ENCODE measurements at regions not wholly inside any gene's neighbourhood (a gene's known extent, or its start where the extent isn't known, plus 50 kb on each side); places are given as distances from the start of the nearest gene placed in this dataset.

- Histone ChIP-seq H3K36me3 (replicated peaks in 1 of 2; ENCODE audit: control insufficient read depth in 1 of 2, insufficient read depth in 2 of 2, low read length in 1 of 2) (no peaks in the 10 kb centered on the region), H3K79me2 (ENCODE audit: insufficient read depth) (no peaks in the 10 kb centered on the region), H3F3A (replicated peaks; ENCODE audit: insufficient read depth) (peaks cover 5% of the 10 kb centered on the region), H3K9me2 (no peaks in the 10 kb centered on the region), H2AFZ (ENCODE audit: low read depth) (no peak overlapping the region), H3K4me2 (no peak overlapping the region), H3K9ac (no peak overlapping the region), H3K4me3 (ENCODE audit: low read depth in 2 of 2, low read length in 1 of 2) (no peak overlapping the region), H4K20me1 (ENCODE audit: insufficient read depth) (no peaks in the 10 kb centered on the region), H3K27me3 (ENCODE audit: insufficient read depth) (no peaks in the 10 kb centered on the region), H3K27ac (ENCODE audit: low read depth in 2 of 2, low read length in 1 of 2) (no peak overlapping the region), H3K9me3 (no peaks in the 10 kb centered on the region), H3K4me1 (ENCODE audit: control insufficient read depth in 1 of 2, insufficient read depth in 2 of 2, low read depth in 1 of 2, low read length in 1 of 2) (peaks cover 0 to 11% of the 10 kb centered on the region in 2 experiments; a peak in 3 of 4 replicates)
- POLR2A ChIA-PET, result no interaction called here
- no peak for DNase-seq
- TF ChIP-seq RXRA (IDR thresholded peaks at IDR 0.05; ENCODE audit: borderline replicate concordance, low read depth) (no peak), RAD21 (IDR thresholded peaks at IDR 0.05; ENCODE audit: low read length) (no peak), MEF2A (IDR thresholded peaks at IDR 0.05; ENCODE audit: borderline replicate concordance, low read depth) (no peak), PBX3 (IDR thresholded peaks at IDR 0.05) (no peak), FOXM1 (IDR thresholded peaks at IDR 0.05; ENCODE audit: low read depth) (no peak), IRF3 (IDR thresholded peaks at IDR 0.05; ENCODE audit: low read depth, low read length) (no peak), TAF1 (IDR thresholded peaks at IDR 0.05; ENCODE audit: borderline replicate concordance, low read depth, low read length) (no peak), CHD2 (IDR thresholded peaks at IDR 0.05; ENCODE audit: low read length, partially characterized antibody) (no peak), USF1 (IDR thresholded peaks at IDR 0.05; ENCODE audit: borderline replicate concordance, low read depth) (no peak)
- 75% methylated on average over 2 of the region's 2 CpGs for WGBS (ENCODE audit: low lambda C conversion rate)
- CTCF ChIA-PET, result no interaction called here
These were observed 119.5 kb downstream of the DUSP10 start for GRCh38 chr1:221622389-221622788.

- no peaks in the 10 kb centered on the region for H3K36me3 ChIP-seq (replicated peaks in 1 of 2; ENCODE audit: control insufficient read depth in 1 of 2, insufficient read depth in 2 of 2, low read length in 1 of 2)
- no peak overlapping the region for H3K27ac ChIP-seq (ENCODE audit: low read depth in 2 of 2, low read length in 1 of 2)
- DNase-seq, result no peak
- H4K20me1 ChIP-seq (ENCODE audit: insufficient read depth), result no peaks in the 10 kb centered on the region
- TF ChIP-seq POLR2AphosphoS5 (IDR thresholded peaks at IDR 0.05; ENCODE audit: low read depth, low read length), result no peak
- POLR2A ChIA-PET, result no interaction called here
- no peaks in the 10 kb centered on the region for H3K79me2 ChIP-seq (ENCODE audit: insufficient read depth)
- CTCF ChIA-PET, result no interaction called here
- H3K9me3 ChIP-seq, result no peaks in the 10 kb centered on the region
- peaks cover 5% of the 10 kb centered on the region for H3F3A ChIP-seq (replicated peaks; ENCODE audit: insufficient read depth)
- no peak overlapping the region for H2AFZ ChIP-seq (ENCODE audit: low read depth)
- peaks cover 0 to 11% of the 10 kb centered on the region in 2 experiments; a peak in 3 of 4 replicates for H3K4me1 ChIP-seq (ENCODE audit: control insufficient read depth in 1 of 2, insufficient read depth in 2 of 2, low read depth in 1 of 2, low read length in 1 of 2)
- H3K4me2 ChIP-seq, result no peak overlapping the region
- H3K4me3 ChIP-seq (ENCODE audit: low read depth in 2 of 2, low read length in 1 of 2), result no peak overlapping the region
- H3K9me2 ChIP-seq, result no peaks in the 10 kb centered on the region
- no peak overlapping the region for H3K9ac ChIP-seq
- H3K27me3 ChIP-seq (ENCODE audit: insufficient read depth), result no peaks in the 10 kb centered on the region
These were observed 116.9 kb downstream of the DUSP10 start for GRCh38 chr1:221625026-221625425.

- no peak overlapping the region for H3K4me3 ChIP-seq (ENCODE audit: low read depth in 2 of 2, low read length in 1 of 2)
- no peaks in the 10 kb centered on the region for H3K27me3 ChIP-seq (ENCODE audit: insufficient read depth)
- WGBS (ENCODE audit: low lambda C conversion rate), result 88% methylated on average over 1 of the region's 1 CpG
- no peaks in the 10 kb centered on the region for H3F3A ChIP-seq (replicated peaks; ENCODE audit: insufficient read depth)
- POLR2A ChIA-PET, result no interaction called here
- no peaks in the 10 kb centered on the region for H3K79me2 ChIP-seq (ENCODE audit: insufficient read depth)
- no peaks in the 10 kb centered on the region for H3K36me3 ChIP-seq (replicated peaks in 1 of 2; ENCODE audit: control insufficient read depth in 1 of 2, insufficient read depth in 2 of 2, low read length in 1 of 2)
- H2AFZ ChIP-seq (ENCODE audit: low read depth), result no peak overlapping the region
- no peak overlapping the region for H3K4me2 ChIP-seq
- CTCF ChIA-PET, result no interaction called here
- no peak overlapping the region for H3K9ac ChIP-seq
- no peaks in the 10 kb centered on the region for H4K20me1 ChIP-seq (ENCODE audit: insufficient read depth)
- H3K9me3 ChIP-seq, result no peaks in the 10 kb centered on the region
- H3K9me2 ChIP-seq, result no peaks in the 10 kb centered on the region
- H3K4me1 ChIP-seq (ENCODE audit: control insufficient read depth in 1 of 2, insufficient read depth in 2 of 2, low read depth in 1 of 2, low read length in 1 of 2), result peaks cover 0 to 3% of the 10 kb centered on the region in 2 experiments; a peak in 3 of 4 replicates
- no peak overlapping the region for H3K27ac ChIP-seq (ENCODE audit: low read depth in 2 of 2, low read length in 1 of 2)
- no peak for DNase-seq
- TF ChIP-seq MAX (IDR thresholded peaks at IDR 0.05; ENCODE audit: low read depth), result no peak
- no peak for TF ChIP-seq JUND (IDR thresholded peaks at IDR 0.05)
- TF ChIP-seq NFIC (IDR thresholded peaks at IDR 0.05; ENCODE audit: borderline replicate concordance), result no peak
- TF ChIP-seq IRF3 (IDR thresholded peaks at IDR 0.05; ENCODE audit: low read depth, low read length), result no peak
- TF ChIP-seq POLR2AphosphoS5 (IDR thresholded peaks at IDR 0.05; ENCODE audit: low read depth, low read length), result no peak
- no peak for TF ChIP-seq RAD21 (IDR thresholded peaks at IDR 0.05; ENCODE audit: low read length)
- TF ChIP-seq GABPA (IDR thresholded peaks at IDR 0.05; ENCODE audit: low read depth), result no peak
- TF ChIP-seq GATA2 (CRISPR knock-in tag; IDR thresholded peaks at IDR 0.05), result no peak
- no peak for TF ChIP-seq RXRA (IDR thresholded peaks at IDR 0.05; ENCODE audit: borderline replicate concordance, low read depth)
These were observed 115.8 kb downstream of the DUSP10 start for GRCh38 chr1:221626041-221626440.
